ENCODE measurements at regions not wholly inside any gene's neighbourhood (a gene's known extent, or its start where the extent isn't known, plus 50 kb on each side); places are given as distances from the start of the nearest gene placed in this dataset.

- DNase-seq, result no peak
Observed at GRCh38 chr9:116003397-116003796, 150.2 kb upstream of the PAPPA start.

- no peak for DNase-seq
Observed at GRCh38 chr9:116005205-116005604, 148.4 kb upstream of the PAPPA start.

GRCh38 chr9:116007824-116008223 is 145.8 kb upstream of the PAPPA start:
- DNase-seq, result no peak

- DNase-seq, result no peak
Observed at GRCh38 chr9:116008278-116008677, 145.3 kb upstream of the PAPPA start.

GRCh38 chr9:116009420-116009819 is 144.2 kb upstream of the PAPPA start:
- no peak for DNase-seq

- no peak for DNase-seq
Observed at GRCh38 chr9:116015855-116016254, 137.7 kb upstream of the PAPPA start.

- no peak for DNase-seq
Observed at GRCh38 chr9:116020146-116020545, 133.4 kb upstream of the PAPPA start.

- DNase-seq, result no peak
Observed at GRCh38 chr9:116020801-116021200, 132.8 kb upstream of the PAPPA start.

GRCh38 chr9:116027096-116027495 is 126.5 kb upstream of the PAPPA start:
- DNase-seq, result no peak

- DNase-seq, result no peak
Observed at GRCh38 chr9:116027511-116027910, 126.1 kb upstream of the PAPPA start.

GRCh38 chr9:116027951-116028350 is 125.6 kb upstream of the PAPPA start:
- no peak for DNase-seq

GRCh38 chr9:116030517-116030916 is 123.1 kb upstream of the PAPPA start:
- no peak for DNase-seq

- DNase-seq, result no peak
Observed at GRCh38 chr9:116032683-116033440, 120.7 kb upstream of the PAPPA start.

GRCh38 chr9:116039312-116039711 is 114.3 kb upstream of the PAPPA start:
- DNase-seq, result no peak

- no peak for DNase-seq
Observed at GRCh38 chr9:116039893-116040292, 113.7 kb upstream of the PAPPA start.

- DNase-seq, result no peak
Observed at GRCh38 chr9:116042321-116042720, 111.3 kb upstream of the PAPPA start.

- no peak for DNase-seq
Observed at GRCh38 chr9:116045083-116045482, 108.5 kb upstream of the PAPPA start.

GRCh38 chr9:116048081-116048480 is 105.5 kb upstream of the PAPPA start:
- DNase-seq, result no peak

- DNase-seq, result no peak
Observed at GRCh38 chr9:116049456-116049855, 104.1 kb upstream of the PAPPA start.

GRCh38 chr9:116051528-116051927 is 102.1 kb upstream of the PAPPA start:
- no peak for DNase-seq

GRCh38 chr9:116055536-116055935 is 98.1 kb upstream of the PAPPA start:
- no peak for DNase-seq

- no peak for DNase-seq
Observed at GRCh38 chr9:116057371-116057770, 96.2 kb upstream of the PAPPA start.

- DNase-seq, result no peak
Observed at GRCh38 chr9:116058421-116058820, 95.2 kb upstream of the PAPPA start.

- no peak for DNase-seq
Observed at GRCh38 chr9:116059466-116059865, 94.1 kb upstream of the PAPPA start.

- DNase-seq, result no peak
Observed at GRCh38 chr9:116060631-116061030, 93.0 kb upstream of the PAPPA start.

Data from activated CD4-positive, alpha-beta T cell treated with anti-CD3 and anti-CD28 coated beads, Interleukin-2, Interleukin-6, amounts not matched to agents 100 ng/mL and 50 ng/mL, durations not matched to agents 16 hours and 8 hours (primary cell).